ENCODE measurements at regions not wholly inside any gene's neighbourhood (a gene's known extent, or its start where the extent isn't known, plus 50 kb on each side); places are given as distances from the start of the nearest gene placed in this dataset.

DNA sequence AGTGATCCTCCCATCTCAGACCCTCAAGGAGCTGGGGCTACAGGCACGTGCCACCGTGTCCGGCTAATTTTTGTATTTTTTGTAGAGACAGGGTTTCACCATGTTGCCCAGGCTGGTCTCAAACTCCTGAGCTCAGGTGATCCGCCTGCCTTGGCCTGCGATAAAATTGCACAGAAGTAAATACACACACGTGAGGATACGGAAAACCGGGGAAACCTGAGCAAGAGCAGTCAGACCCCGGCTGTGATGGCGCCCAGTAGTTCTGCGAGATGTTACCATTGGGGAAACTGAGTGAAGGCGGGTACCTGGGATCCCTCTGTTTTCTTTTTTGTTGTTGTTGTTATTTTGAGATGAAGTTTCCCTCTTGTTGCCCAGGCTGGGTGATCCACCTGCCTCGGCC lies 114.9 kb downstream of the C9orf50 start:
- DNase-seq (ENCODE audit: low read depth): no peak

DNA sequence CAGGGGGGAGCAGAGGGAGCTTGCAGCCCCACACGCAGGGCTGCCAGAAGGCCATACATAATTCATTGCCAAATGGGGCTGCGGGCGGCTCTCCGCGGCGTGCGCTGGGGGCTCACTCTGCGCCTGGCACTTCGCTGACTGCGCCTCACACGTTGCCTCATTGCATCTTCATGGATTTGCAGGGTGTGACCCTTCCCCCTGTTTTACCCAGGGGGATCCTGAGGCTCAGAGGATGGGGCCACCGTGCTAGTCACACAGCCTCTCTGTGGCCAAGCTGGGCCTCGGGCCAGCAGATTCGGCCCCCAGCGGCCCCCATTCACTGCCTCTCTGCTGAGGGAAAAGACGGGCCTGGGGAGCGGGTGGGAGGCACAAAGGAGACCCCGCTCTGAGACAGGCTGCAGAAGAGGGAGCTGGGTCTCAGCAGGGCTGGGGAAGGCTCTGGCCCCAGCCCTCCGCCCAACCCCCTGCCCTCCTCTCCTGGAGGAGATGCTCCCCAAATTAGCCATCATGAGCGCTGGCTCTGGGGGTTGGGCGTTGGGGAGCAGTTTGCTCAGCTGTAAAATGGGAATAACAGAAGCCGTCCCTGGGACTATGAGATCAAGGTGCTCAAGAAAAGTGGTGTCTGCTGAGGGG lies 115.5 kb downstream of the C9orf50 start:
- DNase-seq (ENCODE audit: low read depth): no peak

DNA sequence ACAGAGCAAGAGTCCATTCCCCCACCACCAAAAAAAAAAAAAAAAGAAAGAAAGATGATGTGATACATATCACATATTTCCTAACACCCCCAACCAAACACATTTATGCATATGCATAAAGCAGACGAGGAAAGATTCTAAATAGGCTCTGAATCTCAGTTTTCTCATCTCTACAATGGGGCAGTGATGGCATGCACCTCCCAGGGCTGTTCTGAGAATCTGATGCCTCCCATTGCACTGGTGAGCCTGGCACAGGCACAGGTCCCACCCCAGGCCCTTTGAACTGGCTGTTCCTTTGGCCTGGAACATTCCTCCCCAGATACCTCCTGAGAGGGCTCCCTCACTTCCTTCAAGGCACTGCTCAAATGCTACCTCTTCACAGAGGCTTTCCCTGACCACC lies 116.5 kb downstream of the C9orf50 start:
- no peak for DNase-seq (ENCODE audit: low read depth)

DNA sequence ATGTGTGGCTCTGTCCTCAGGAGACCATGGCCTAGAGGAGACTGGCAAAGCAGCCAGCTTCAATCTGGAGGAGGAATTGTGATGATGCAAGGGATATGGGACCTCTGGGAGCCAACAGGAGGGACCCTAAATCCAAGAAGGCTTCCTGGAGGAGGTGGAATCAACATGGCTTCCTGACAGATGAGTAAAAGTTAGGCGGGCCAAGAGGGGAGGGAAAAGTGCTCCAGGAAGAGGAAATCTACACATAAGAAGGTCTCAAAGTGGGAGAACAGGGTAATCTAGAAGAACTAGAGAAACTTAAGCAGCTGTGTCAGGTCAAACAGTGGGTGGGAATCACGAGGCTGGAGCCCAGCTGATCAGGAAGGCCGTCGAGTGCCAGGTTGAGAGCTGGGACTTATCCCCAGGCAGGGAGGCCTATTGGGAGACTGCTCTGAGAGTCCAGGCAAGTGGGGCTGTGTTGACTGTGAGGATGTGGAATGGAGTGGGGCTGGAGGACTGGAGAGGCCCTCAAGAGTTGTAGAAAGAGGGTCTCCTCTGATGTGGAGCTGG lies 119.1 kb downstream of the C9orf50 start:
- no peak for DNase-seq (ENCODE audit: low read depth)

DNA sequence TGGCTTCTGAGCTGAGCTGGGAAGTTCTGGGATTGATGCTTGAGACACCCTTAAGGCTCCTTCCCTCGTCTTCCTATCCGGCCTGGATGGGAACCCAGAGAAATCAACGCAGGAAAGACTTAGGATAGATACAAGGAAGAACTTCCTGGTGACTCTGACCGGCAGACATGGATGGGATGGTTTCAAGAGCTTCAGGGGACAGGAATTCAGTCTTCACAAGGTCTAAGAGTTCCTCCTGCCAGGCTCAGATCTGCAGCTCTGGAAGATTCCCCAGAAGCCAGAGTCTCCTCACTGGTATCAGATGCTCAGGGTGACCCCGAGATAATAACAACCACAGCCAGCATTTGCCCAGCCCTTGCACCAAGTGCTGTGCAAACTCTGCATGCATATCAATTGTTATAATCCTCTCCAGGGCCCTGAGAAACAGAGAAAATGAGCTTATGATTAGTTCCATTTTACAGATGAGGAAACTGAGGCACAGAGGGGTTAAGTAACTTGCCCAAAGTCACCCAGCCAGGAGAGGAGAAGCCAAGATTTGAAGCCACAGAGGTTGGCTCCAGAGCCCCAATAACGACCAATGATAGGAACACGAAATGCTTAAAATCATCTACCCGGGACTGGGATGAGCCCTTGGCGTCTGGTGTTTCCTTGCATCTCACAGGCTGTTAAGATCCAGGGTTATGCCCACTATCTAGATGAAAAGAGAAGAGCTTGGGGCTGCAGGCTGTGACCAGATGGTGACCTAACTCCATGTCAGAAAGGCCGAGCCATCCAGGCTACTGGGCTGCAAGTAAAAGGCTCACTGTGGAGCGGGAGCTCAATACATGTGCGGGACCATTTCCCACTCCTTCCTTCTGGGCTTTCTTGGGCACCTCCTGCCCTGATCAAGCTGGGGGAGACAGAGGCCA lies 119.8 kb downstream of the C9orf50 start:
- no peak for DNase-seq (ENCODE audit: low read depth)

DNA sequence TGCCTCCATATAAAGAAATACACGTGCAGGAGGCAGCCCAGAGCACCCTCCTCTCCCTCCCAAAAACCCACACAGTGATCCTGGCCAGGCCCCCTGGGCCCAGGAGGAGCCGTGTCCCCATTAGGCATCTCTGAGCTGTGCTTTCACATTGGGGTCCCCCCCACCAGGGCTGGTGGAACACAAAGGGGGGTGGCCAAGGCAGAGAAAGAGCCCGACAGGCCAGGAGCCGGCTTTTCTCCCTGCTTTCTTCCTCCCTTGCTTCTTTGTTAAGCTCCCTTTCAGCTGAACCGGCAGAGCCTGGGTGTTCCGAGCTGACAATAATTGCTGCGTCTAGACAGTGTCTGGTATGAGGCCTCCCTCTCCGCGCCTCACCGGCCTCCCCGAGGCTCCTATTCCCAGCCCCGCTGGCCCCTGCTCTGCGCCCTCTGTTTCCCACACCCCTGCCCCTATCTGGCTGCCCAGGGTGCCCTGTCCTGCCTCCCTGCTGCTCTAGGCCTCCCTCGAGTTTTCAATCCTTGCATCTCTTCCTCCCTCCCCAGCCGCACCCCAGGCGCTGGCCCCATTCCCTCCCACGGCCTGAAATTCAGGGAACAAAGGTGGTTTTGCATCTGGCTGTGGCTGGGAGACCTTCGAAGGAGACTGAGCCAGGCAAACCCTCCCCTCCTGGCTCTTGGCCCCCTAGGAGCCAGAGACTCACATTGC lies 120.6 kb downstream of the C9orf50 start:
- DNase-seq (ENCODE audit: low read depth): no peak

DNA sequence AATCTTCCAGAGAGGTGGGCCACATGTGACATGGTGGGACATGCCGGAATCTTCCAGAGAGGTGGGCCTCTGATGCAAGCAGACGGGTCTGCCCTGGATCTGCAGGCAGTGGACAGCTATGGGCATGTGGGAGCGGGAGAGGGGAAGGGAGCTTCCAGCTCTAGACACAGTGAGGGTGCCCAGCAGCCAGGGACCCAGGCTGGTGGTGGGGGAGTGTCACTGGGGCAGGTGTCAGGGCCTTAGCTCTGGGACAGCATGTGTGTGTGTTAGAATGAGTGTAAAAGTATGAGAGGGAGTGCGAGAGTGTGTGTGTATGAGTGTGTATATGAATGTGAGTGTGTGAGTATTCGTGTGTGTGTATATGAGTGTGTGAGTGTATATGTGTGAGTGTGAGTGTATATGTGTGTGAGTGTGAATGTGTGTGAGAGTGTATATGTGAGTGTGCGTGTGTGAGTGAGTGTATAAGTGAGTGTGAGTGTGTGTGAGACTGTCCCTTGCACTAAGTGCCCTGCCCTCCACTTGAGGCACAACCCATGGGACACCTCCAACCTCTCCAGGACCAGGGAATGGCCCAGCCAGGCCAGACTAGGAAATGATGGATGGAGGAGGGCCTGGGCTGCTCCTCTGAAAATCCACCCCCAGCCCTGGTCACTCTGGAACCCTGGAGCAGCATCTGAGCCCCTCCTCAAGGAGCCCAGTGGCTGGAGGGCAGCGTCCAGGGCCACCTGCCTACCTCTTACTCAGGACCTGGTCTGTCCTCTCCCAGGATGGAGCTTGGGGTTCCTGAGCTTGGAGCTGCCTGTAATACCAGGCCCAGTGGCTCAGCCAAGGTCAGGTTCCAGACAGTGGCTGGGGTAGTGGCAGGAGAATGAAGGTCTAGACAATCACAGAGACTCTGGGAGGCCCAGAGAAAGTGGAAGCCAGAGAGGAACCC lies 122.2 kb downstream of the C9orf50 start:
- DNase-seq (ENCODE audit: low read depth): no peak

DNA sequence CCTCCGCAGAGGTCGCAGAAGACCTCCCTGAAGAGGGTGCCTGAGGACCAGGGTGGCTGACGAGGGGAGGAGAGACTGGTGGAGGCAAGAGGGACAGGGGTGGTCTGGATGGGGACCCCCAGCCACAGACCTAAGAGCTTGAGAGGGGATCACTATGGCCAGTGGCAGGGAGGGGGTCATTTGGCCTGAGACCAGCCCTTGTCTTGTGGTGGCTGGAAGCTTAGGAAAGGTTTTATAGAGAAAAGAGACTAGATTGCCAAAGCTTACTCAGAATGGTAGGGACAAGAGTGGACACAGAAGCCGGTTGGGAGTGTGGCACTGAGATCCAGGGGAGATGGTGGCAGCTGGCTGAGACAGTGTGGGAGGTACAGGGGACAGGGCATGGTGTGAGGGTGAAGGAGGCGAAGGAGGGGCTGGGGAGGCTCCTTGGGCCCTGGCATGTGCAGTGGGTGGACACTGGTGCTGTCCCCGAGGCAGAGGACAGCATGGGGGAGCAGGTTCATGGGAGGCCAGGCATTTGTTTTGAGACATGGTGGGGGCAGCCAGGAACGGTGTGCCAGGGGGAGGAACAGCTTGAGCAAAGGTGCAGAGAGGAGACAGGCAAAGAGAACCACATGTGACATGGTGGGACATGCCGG lies 123.0 kb downstream of the C9orf50 start:
- no peak for DNase-seq (ENCODE audit: low read depth)

DNA sequence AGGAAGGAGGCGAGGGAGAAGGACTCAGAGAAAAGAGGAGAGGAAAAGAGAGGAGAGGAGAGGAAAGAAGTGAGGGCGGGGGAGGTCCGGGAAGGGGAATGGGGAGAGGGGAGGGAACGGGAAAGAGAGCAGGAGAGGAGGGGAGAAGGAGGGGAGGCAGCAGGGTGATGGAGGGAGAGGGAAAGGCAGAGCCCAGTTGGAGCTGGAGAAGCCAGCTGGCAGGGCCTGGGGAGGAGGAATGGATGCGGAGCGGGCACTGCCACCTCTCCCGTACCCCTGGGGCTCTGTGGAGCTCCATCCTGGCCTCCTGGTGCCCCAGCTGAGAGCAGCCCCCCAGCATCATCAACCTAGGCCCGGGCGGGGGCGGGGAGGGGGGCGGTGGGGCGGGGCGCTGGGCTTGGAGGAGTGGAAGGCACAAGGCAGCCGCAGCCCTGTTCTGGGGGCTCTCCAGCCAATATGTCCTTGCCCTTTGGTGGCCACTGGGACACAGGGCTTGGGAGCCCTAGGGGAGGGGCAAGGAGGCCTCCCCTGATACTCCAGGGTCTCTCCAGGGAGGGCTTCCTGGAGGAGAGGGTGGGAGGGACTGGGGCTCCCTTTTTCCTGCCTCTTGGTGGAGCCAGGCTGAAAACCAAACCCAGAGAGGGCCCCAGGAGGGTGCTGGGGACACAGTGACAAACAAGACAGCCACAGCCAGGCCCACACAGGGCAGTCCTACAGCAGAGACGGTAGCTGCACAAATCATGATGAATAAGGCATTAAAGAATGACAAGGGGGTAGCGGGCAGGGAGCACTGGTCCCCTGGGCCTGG lies 123.7 kb downstream of the C9orf50 start:
- no peak for DNase-seq (ENCODE audit: low read depth)

DNA sequence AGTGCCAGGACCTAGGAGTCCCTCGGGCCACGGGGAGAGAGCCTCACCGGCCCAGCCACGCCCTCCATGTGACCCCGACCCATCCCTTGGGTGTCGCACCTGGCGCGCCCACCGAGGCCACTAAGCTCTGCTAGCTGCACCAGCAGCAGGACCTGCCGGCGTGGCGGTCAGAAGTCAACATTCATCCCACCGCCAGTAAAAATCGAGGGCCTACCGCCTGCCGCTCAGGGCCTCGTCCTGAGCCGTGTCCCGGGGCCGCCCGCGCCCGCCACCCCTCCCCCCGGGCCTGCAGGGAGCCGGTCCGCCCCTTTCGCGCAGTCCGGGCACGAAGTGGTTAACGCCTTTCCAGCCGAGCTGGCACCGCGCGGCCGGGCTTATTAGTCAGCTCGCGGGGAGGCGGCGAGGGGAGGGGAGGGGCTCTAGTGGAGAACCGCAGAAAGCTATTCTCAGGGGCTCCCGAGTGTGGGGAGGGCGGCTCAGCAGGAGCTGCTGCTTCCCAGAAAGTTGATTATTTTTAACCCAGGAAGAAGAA lies 124.4 kb downstream of the C9orf50 start:
- DNase-seq (ENCODE audit: low read depth): peak; percentile 72

DNA sequence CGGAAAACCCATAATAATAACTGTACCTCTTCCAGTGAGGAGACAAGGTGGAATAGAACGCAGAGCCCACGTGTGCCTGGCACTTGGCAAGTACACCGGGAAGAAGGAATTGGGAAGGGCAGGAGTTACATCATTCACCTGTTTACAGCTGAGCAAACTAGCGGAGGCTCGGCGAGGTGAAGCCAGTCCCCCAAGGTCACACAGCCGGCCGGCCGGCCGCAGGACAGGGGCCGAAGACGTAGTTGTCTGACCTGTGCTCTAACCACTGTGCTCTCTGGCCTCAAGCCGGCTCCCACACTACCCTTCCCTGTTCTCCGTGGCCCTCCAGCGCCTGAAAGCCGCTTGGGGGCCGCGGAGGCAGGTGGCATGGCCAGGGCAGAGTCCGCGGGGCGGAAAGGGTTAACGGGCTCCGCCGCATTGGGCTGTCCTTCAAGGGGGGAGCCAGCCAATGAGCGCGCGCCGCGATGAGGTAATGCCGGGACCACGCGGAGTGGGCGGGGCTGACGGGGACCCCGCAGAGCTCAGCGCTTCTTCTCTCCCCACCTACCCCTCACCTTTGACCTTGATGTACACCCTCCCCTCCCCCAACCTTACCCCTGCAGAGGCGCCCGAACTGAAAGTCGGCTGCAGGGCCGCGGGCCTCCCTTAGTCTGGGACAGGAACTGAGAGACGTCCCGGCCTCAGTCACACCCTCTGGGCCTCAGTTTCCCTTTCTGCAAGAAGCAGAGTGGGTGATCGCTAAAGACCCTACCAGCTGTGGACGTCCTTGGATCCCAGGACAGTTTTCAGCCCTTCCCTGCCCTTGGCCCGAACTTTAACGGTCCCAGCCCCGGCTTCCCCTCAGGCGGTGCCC lies 125.1 kb downstream of the C9orf50 start:
- DNase-seq (ENCODE audit: low read depth): peak; percentile 71

DNA sequence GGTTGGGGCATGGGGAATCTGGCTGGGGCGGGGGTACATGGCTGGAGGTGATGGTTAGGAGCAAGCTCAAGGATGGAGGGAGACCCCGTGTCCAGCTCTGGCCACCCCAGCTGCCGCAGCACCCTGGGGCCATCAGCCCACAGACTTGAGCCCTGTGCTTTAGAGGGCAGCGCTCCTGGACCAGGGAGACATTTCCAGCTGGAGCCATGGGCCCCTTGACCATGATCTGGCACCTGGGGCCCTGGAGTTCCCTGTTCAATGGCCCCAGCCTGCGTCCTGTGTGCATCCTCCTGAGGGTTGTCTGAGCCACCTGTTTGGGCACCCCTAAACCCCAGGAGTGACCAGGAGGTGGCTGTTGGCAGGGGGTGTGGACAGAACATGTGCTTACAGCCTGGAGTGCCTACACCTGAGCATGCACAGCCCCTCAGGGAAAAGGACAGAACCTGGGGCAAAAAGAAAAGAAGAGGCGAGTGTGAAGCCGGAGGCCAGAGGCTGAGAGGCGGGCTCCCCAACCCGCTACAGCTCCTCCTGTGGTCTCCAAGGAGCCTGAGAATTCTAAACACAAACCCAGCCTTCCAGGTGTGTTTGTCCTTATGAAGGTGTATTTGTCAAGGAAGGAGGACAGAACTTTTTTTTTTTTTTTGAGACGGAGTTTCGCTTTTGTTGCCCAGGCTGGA lies 126.7 kb downstream of the C9orf50 start:
- no peak for DNase-seq (ENCODE audit: low read depth)

DNA sequence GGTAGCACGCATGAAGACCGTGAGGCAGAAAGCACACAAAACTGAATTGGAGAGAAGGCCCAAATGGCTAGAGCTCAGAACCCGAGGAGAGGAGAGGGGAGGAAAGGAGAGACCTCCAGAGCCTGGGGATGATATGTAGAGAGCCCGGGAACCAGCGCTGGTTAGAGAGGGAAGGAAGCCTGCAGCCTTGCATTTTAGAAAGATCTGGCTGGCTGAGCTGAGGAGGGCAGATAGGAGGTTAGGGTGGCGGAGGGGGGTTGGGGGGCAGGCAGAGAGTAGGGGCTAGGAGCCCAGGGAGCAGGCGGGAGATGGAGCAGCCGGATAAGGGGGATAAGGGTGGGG lies 127.2 kb downstream of the C9orf50 start:
- no peak for DNase-seq (ENCODE audit: low read depth)

DNA sequence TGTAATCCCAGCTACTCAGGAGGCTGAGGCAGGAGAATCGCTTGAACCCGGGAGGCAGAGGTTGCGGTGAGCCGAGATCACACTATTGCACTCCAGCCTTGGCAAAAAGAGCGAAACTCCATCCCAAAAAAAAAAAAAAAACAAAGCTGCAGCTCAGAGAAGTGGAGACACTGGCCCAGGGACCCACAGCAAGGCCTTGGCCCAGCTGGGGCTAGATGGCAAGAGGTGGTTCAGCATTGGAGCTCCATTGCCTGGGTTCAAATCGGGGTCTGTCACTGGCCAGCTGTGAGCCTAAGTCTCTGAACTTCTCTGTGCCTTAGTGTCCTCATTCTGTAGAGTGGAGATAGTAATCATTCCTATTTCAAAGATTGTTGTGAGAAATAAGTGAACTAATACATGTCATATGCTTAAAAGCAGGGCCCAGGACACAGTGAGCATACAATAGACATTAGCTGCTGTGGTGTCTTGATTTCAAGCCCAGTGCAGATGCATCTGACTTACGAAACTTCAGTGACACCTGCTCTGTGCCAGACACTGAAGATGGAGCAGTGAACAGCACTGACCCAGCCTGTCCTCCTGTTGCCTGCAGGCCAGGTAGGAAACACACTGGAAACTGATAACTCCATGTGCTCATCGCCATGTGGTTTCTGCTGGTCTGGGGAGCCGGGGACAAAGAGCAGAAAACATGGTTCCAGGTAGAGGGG lies 127.7 kb downstream of the C9orf50 start:
- DNase-seq (ENCODE audit: low read depth): no peak

DNA sequence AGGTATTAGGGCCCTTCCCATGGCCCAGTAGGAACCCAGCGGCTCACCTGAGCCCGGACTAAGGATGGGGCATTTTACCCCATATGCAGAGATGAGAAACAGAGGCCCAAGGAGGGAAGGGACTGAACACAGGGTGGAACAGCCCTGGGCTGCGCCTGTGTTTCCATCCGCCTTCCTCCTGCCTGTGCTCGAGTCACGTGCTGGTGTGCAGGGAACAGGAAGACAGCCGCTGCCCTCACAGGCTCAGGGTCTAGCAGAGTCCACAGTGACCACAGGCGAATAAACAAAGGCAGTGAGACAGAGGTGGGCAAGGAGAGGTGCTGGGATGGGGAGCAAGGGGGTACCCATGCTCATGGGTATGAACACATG lies 129.4 kb downstream of the C9orf50 start:
- DNase-seq (ENCODE audit: low read depth): no peak

DNA sequence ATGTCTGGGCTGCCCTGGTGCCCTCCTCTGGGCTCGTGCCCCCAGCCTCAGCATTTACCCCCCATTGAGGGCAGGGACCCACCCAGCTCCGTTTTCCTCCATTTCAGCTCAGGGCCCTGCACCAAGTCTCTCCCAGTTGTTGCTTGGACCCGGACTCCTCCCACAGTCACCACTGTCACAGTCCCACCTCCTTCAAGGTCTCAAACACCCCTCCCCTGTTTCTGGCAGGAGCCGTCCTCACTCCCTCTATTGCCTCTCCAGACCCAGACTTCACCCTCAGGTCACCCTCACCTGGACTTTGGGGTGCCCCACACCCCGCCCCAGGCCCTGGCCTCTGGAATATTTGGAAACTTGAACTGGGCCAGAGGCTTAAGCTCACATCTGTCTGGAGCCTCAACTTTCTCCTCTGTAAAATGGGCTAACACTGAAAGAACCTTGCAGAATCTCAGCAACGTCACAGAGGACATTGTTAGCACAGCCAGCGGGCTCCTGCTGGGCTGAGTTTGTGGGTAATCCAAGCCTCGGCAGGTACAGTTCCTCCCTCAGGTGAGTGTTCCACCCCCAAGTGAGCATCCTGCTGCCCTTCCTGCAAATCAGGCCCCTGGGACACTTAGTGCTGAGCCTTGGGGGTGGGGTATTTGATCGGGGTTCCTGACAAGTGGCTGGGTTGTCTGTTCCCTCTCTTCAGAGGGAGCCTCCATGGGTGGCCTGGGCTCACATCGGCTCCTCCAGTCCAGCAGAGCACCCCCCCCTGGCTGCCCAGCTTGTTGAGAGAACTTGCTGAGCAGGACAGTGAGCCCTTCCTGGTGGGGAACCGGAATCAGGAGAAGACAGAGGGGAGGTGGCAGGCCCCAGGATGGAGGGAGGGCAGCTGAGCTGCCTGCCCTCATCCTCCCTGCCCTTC lies 130.1 kb downstream of the C9orf50 start:
- DNase-seq (ENCODE audit: low read depth): no peak
